GM23248 (cell line): ENCODE measurements at regions not wholly inside any gene's neighbourhood (a gene's known extent, or its start where the extent isn't known, plus 50 kb on each side); places are given as distances from the start of the nearest gene placed in this dataset.

Experiments
- DNase-seq: peaks from one replicate; pipeline ENCODE4 v3.0.0-alpha.2; 2015
- H2AFZ ChIP-seq: fragments of 200-600 bp; sonication (generic); 2 replicates; pipeline ENCODE4 v1.6.1; 2016; ENCODE audit warnings: antibody characterized with exemption
- H3F3A ChIP-seq: fragments of 200-600 bp; sonication (generic); 2 replicates; pipeline ENCODE4 v1.6.1; 2016; ENCODE audit warnings: mild to moderate bottlenecking, antibody characterized with exemption, mixed run types; ENCODE audit not compliant: insufficient read depth
- H3K27ac ChIP-seq: fragments of 200-600 bp; sonication (generic); 2 replicates; pipeline ENCODE4 v1.5.1; 2016; ENCODE audit warnings: mild to moderate bottlenecking
- H3K27me3 ChIP-seq: fragments of 200-600 bp; sonication (generic); replicated peaks from 2 replicates; pipeline ENCODE4 v1.6.1; 2016; ENCODE audit warnings: mild to moderate bottlenecking; ENCODE audit not compliant: insufficient read depth
- H3K36me3 ChIP-seq: fragments of 200-600 bp; sonication (generic); 2 replicates; pipeline ENCODE4 v1.6.1; 2016; ENCODE audit warnings: low read depth, mild to moderate bottlenecking
- H3K4me1 ChIP-seq: fragments of 200-600 bp; sonication (generic); 2 replicates; pipeline ENCODE4 v1.6.1; 2016; ENCODE audit warnings: mild to moderate bottlenecking; ENCODE audit not compliant: insufficient read depth
- H3K4me2 ChIP-seq: fragments of 200-600 bp; sonication (generic); one replicate; pipeline ENCODE4 v1.6.1; 2016; ENCODE audit warnings: mild to moderate bottlenecking; ENCODE audit not compliant: unreplicated experiment
- H3K4me3 ChIP-seq: fragments of 200-600 bp; sonication (generic); 2 replicates; pipeline ENCODE4 v1.5.1; 2016; ENCODE audit warnings: mild to moderate bottlenecking
- H3K79me2 ChIP-seq: fragments of 200-600 bp; sonication (generic); 2 replicates; pipeline ENCODE4 v1.6.1; 2016; ENCODE audit warnings: mild to moderate bottlenecking; ENCODE audit not compliant: insufficient read depth
- H3K9ac ChIP-seq: fragments of 200-600 bp; sonication (generic); 2 replicates; pipeline ENCODE4 v1.6.1; 2016; ENCODE audit warnings: mild to moderate bottlenecking
- H3K9me2 ChIP-seq: fragments of 200-600 bp; sonication (generic); 2 replicates; pipeline ENCODE4 v1.6.1; 2016; ENCODE audit warnings: mixed run types, mild to moderate bottlenecking, moderate library complexity; ENCODE audit not compliant: insufficient read depth
- H3K9me3 ChIP-seq: fragments of 200-600 bp; sonication (generic); one replicate; pipeline ENCODE4 v1.6.1; 2017; ENCODE audit warnings: low read depth
- H4K20me1 ChIP-seq: fragments of 200-600 bp; sonication (generic); 2 replicates; pipeline ENCODE4 v1.6.0; 2016; ENCODE audit not compliant: insufficient read depth
- EZH2 ChIP-seq: fragments of 200-600 bp; sonication (generic); IDR thresholded peaks from 2 replicates; pipeline ENCODE4 v1.6.1; 2018; ENCODE audit warnings: antibody characterized with exemption, mild to moderate bottlenecking; ENCODE audit not compliant: insufficient read depth, poor library complexity, severe bottlenecking
- EZH2phosphoT487 ChIP-seq: fragments of 200-600 bp; sonication (generic); IDR thresholded peaks from 2 replicates; pipeline ENCODE4 v1.6.1; 2018; ENCODE audit warnings: antibody characterized with exemption, moderate library complexity, mild to moderate bottlenecking, low read depth; ENCODE audit not compliant: insufficient read depth
- WGBS, 2 experiments: methylation state at CpG; one replicate each; pipeline ENCODE4 v1.1.6; 2015 to 2017; ENCODE audit warnings: low lambda C conversion rate in 2 of 2, low coverage in 1 of 2; ENCODE audit errors: missing lambda C conversion rate in 2 of 2; 5-methylcytosine and 5-hydroxymethylcytosine counted together
- in situ Hi-C: fragments of 300-500 bp; cut with MboI; formaldehyde crosslinking; loops from 2 replicates; pipeline ENCODE4 v1.15.0; 2020

- DNase-seq, result no peak
- Histone ChIP-seq H3K27ac (no peak overlapping the region), H3K36me3 (no peaks in the 10 kb centered on the region), H3K9me2 (no peaks in the 10 kb centered on the region), H3K4me2 (no peak overlapping the region), H4K20me1 (no peaks in the 10 kb centered on the region), H3K79me2 (no peaks in the 10 kb centered on the region), H3F3A (no peaks in the 10 kb centered on the region), H3K9ac (no peak overlapping the region), H3K4me3 (no peak overlapping the region), H3K4me1 (no peaks in the 10 kb centered on the region), H2AFZ (no peak overlapping the region), H3K9me3 (no peaks in the 10 kb centered on the region), H3K27me3 (peaks cover 28% of the 10 kb centered on the region)
- no peak for TF ChIP-seq EZH2phosphoT487
- no peak for TF ChIP-seq EZH2
- in situ Hi-C loops, result no loop called here
- 74 to 76% methylated on average over 3 of the region's 3 CpGs for WGBS, 2 experiments
These were observed 209.3 kb upstream of the ROPN1 start for GRCh38 chr3:124201226-124201625.

GRCh38 chr3:124201786-124202185 is 209.9 kb upstream of the ROPN1 start:
- Histone ChIP-seq H3F3A (no peaks in the 10 kb centered on the region), H3K4me3 (no peak overlapping the region), H3K27me3 (peaks cover 22% of the 10 kb centered on the region), H3K9me3 (no peaks in the 10 kb centered on the region), H2AFZ (no peak overlapping the region), H3K79me2 (no peaks in the 10 kb centered on the region), H4K20me1 (no peaks in the 10 kb centered on the region), H3K9me2 (no peaks in the 10 kb centered on the region), H3K9ac (no peak overlapping the region), H3K4me1 (no peaks in the 10 kb centered on the region), H3K4me2 (no peak overlapping the region), H3K36me3 (no peaks in the 10 kb centered on the region), H3K27ac (no peak overlapping the region)
- TF ChIP-seq EZH2phosphoT487 (no peak), EZH2 (no peak)
- DNase-seq, result no peak
- WGBS, 2 experiments, result 11 to 13% methylated on average over 2 of the region's 2 CpGs
- in situ Hi-C loops, result no loop called here

DNA sequence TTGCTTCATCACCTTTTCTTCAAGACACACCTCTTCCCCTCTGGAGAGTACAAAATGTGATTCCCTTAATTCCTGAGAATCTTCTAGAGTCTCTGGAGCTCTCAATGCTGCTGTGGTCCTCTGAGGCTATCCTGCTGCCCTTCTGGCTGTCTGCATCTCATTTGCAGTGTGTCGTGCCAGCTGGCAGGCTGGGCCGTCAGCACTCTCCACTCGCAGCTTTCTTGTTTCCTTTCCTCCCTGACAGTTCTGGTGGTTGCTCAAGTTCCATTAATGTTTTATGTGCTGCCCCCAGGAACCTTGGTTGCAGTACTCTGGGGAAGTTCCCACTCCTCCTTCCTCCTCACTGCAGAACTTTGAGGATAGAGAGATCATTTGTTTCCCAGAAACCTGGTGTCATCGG is 210.8 kb upstream of the ROPN1 start:
- Histone ChIP-seq H3K9me2 (no peaks in the 10 kb centered on the region), H3K36me3 (no peaks in the 10 kb centered on the region), H3K9ac (no peak overlapping the region), H3K4me1 (no peaks in the 10 kb centered on the region), H3K27ac (no peak overlapping the region), H3F3A (no peaks in the 10 kb centered on the region), H3K9me3 (no peaks in the 10 kb centered on the region), H2AFZ (no peak overlapping the region), H3K27me3 (peaks cover 16% of the 10 kb centered on the region), H3K79me2 (no peaks in the 10 kb centered on the region), H3K4me2 (no peak overlapping the region), H3K4me3 (no peak overlapping the region), H4K20me1 (no peaks in the 10 kb centered on the region)
- peak; percentile 11 for DNase-seq
- TF ChIP-seq EZH2phosphoT487, result no peak
- TF ChIP-seq EZH2, result no peak
- in situ Hi-C loops, result no loop called here
- 16 to 20% methylated on average over 4 of the region's 4 CpGs for WGBS, 2 experiments

- H2AFZ ChIP-seq, result no peak overlapping the region
- TF ChIP-seq EZH2 (no peak), EZH2phosphoT487 (no peak)
- no peaks in the 10 kb centered on the region for H3K36me3 ChIP-seq
- H3K4me1 ChIP-seq, result no peaks in the 10 kb centered on the region
- no peaks in the 10 kb centered on the region for H3K9me3 ChIP-seq
- peaks cover 11% of the 10 kb centered on the region for H3K27me3 ChIP-seq
- 57 to 78% methylated on average over 2 of the region's 2 CpGs for WGBS, 2 experiments
- H3K4me3 ChIP-seq, result no peak overlapping the region
- H3K9me2 ChIP-seq, result no peaks in the 10 kb centered on the region
- no peak overlapping the region for H3K9ac ChIP-seq
- in situ Hi-C loops, result no loop called here
- H3K4me2 ChIP-seq, result no peak overlapping the region
- H3F3A ChIP-seq, result no peaks in the 10 kb centered on the region
- no peak for DNase-seq
- no peak overlapping the region for H3K27ac ChIP-seq
- no peaks in the 10 kb centered on the region for H3K79me2 ChIP-seq
- no peaks in the 10 kb centered on the region for H4K20me1 ChIP-seq
These were observed 211.4 kb upstream of the ROPN1 start for GRCh38 chr3:124203292-124203691.
